H1 (cell line): ENCODE measurements at regions not wholly inside any gene's neighbourhood (a gene's known extent, or its start where the extent isn't known, plus 50 kb on each side); places are given as distances from the start of the nearest gene placed in this dataset.

ENCODE experiments used
- BRCA1 ChIP-seq: IDR thresholded peaks from 2 replicates; pipeline ENCODE4 v1.6.1; 2012; ENCODE audit warnings: low read depth, low read length, improper control_type of control experiment
- CHD1 ChIP-seq: IDR thresholded peaks from 2 replicates; pipeline ENCODE4 v1.6.1; 2012; ENCODE audit warnings: low read depth, low read length, improper control_type of control experiment
- CTCF ChIP-seq, 3 experiments: IDR thresholded peaks; 1 replicate in 2 of 3; 2 replicates in 1 of 3; pipeline versions ENCODE4 v1.5.1 to v1.6.1; 2011; ENCODE audit warnings: low read length in 3 of 3, mild to moderate bottlenecking in 3 of 3, inconsistent platforms in 2 of 3, low read depth in 1 of 3, moderate library complexity in 1 of 3; ENCODE audit not compliant: insufficient read depth in 1 of 3; ENCODE audit errors: control extremely low read depth in 1 of 3
- EP300 ChIP-seq, 2 experiments: IDR thresholded peaks; 1 replicate in 1 of 2; 2 replicates in 1 of 2; pipeline ENCODE4 v1.6.1; 2011 to 2012; ENCODE audit warnings: low read depth in 2 of 2, low read length in 2 of 2, mild to moderate bottlenecking in 2 of 2, borderline replicate concordance in 1 of 2, inconsistent platforms in 1 of 2, moderate library complexity in 1 of 2
- RXRA ChIP-seq: IDR thresholded peaks from 2 replicates; pipeline ENCODE4 v1.6.1; 2011; ENCODE audit warnings: low read depth, mild to moderate bottlenecking, low read length, moderate library complexity; ENCODE audit not compliant: insufficient read depth
- SAP30 ChIP-seq: fragments of 300-600 bp; sonication (generic); IDR thresholded peaks from 2 replicates; pipeline ENCODE4 v1.7.1; 2012; ENCODE audit warnings: low read length, moderate library complexity, mild to moderate bottlenecking, inconsistent platforms; ENCODE audit not compliant: insufficient read depth, insufficient replicate concordance

- TF ChIP-seq CTCF (IDR thresholded peaks at IDR 0.05; ENCODE audit: control extremely low read depth in 1 of 3, insufficient read depth in 1 of 3, low read depth in 1 of 3, low read length in 3 of 3) = no peak
- TF ChIP-seq EP300 (IDR thresholded peaks at IDR 0.05; ENCODE audit: borderline replicate concordance in 1 of 2, low read depth in 2 of 2, low read length in 2 of 2) = no peak
- no peak for TF ChIP-seq SAP30
- TF ChIP-seq RXRA = no peak
- TF ChIP-seq CHD1 = no peak
- no peak for TF ChIP-seq BRCA1
Observed at GRCh38 chr18:65459741-65460140, 291.1 kb upstream of the CDH7 start (continued).
